Esophagus muscularis mucosa (tissue), 4 donors: ENCODE measurements at regions not wholly inside any gene's neighbourhood (a gene's known extent, or its start where the extent isn't known, plus 50 kb on each side); places are given as distances from the start of the nearest gene placed in this dataset.

Experiments
- DNase-seq: peaks from one replicate; pipeline ENCODE4 v3.0.0-alpha.2; 2017; ENCODE audit errors: extremely low spot score
- H3K27ac ChIP-seq, 4 donors: fragments of 200-600 bp; sonication (generic); replicated peaks in 1 of 4; 1 replicate in 3 of 4; 2 replicates in 1 of 4; pipeline ENCODE4 v1.5.1; 2016 to 2019; ENCODE audit warnings: mild to moderate bottlenecking in 1 of 4
- H3K27me3 ChIP-seq, 4 donors: fragments of 200-600 bp; sonication (generic); one replicate each; pipeline versions ENCODE4 v1.5.1 to v1.6.0; 2016 to 2019
- H3K36me3 ChIP-seq, 4 donors: fragments of 200-600 bp; sonication (generic); one replicate each; pipeline ENCODE4 v1.5.1; 2016 to 2019
- H3K4me1 ChIP-seq, 4 donors: fragments of 200-600 bp; sonication (generic); one replicate each; pipeline ENCODE4 v1.5.1; 2016 to 2019
- H3K4me3 ChIP-seq, 4 donors: fragments of 200-600 bp; sonication (generic); 1 replicate in 2 of 4; 2 replicates in 2 of 4; pipeline ENCODE4 v1.5.1; 2016 to 2019; ENCODE audit warnings: mild to moderate bottlenecking in 4 of 4, moderate library complexity in 1 of 4
- H3K9me3 ChIP-seq, 4 donors: fragments of 200-600 bp; sonication (generic); 1 replicate in 3 of 4; 2 replicates in 1 of 4; pipeline ENCODE4 v1.5.1; 2016 to 2019
- CTCF ChIP-seq, 3 experiments: fragments of 200-600 bp in 2 of 3; fragments of 450-650 bp in 1 of 3; sonication (generic) in 2 of 3; IDR thresholded peaks; one replicate each; pipeline ENCODE4 v1.5.1; 2017 to 2019; ENCODE audit warnings: antibody characterized with exemption in 3 of 3, mild to moderate bottlenecking in 2 of 3, moderate library complexity in 1 of 3
- EP300 ChIP-seq: sonication (generic); formaldehyde crosslinking; IDR thresholded peaks from one replicate; pipeline ENCODE4 v1.6.1; 2017; ENCODE audit warnings: antibody characterized with exemption
- POLR2A ChIP-seq: fragments of 450-650 bp; IDR thresholded peaks from one replicate; pipeline ENCODE4 v1.6.1; 2017; ENCODE audit warnings: antibody characterized with exemption, moderate library complexity, mild to moderate bottlenecking, low read depth
- POLR2AphosphoS5 ChIP-seq, 2 donors: sonication (generic); formaldehyde crosslinking; IDR thresholded peaks; one replicate each; pipeline ENCODE4 v1.6.1; 2017; ENCODE audit warnings: antibody characterized with exemption in 2 of 2
- WGBS: methylation state at CpG from one replicate; pipeline ENCODE4 v1.1.5; 2018; 5-methylcytosine and 5-hydroxymethylcytosine counted together
- intact Hi-C: fragments of 100-400 bp; cut with DNase I; formaldehyde crosslinking; loops from one replicate; pipeline ENCODE4 v1.15.1; 2023

GRCh38 chr18:61687317-61687716 lies 205.5 kb downstream of the RNF152 start:
- Histone ChIP-seq H3K27me3 (no peaks in the 10 kb centered on the region), H3K4me3 (no peak overlapping the region), H3K27ac (no peak overlapping the region), H3K4me1 (no peaks in the 10 kb centered on the region), H3K36me3 (no peaks in the 10 kb centered on the region), H3K9me3 (no peaks in the 10 kb centered on the region)
- DNase-seq: no peak
- intact Hi-C loops: no loop called here
- WGBS: 90% methylated on average over 8 of the region's 8 CpGs
- TF ChIP-seq EP300: no peak
- TF ChIP-seq CTCF (IDR thresholded peaks at IDR 0.05): no peak
- no peak for TF ChIP-seq POLR2AphosphoS5 (IDR thresholded peaks at IDR 0.05)
- TF ChIP-seq POLR2A: no peak

- intact Hi-C loops: no loop called here
- H3K36me3 ChIP-seq: no peaks in the 10 kb centered on the region
- H3K27me3 ChIP-seq: no peaks in the 10 kb centered on the region
- H3K9me3 ChIP-seq: peaks cover 0 to 17% (median 12%) of the 10 kb centered on the region in 4 donors
- no peak for DNase-seq
- H3K27ac ChIP-seq: no peak overlapping the region
- H3K4me3 ChIP-seq: no peak overlapping the region
- no peaks in the 10 kb centered on the region for H3K4me1 ChIP-seq
- TF ChIP-seq POLR2A (no peak), EP300 (no peak), POLR2AphosphoS5 (IDR thresholded peaks at IDR 0.05) (no peak), CTCF (IDR thresholded peaks at IDR 0.05) (no peak)
- 56% methylated on average over 2 of the region's 2 CpGs for WGBS
Measured at GRCh38 chr18:61683856-61684255, 209.0 kb downstream of the RNF152 start.

- Histone ChIP-seq H3K36me3 (no peaks in the 10 kb centered on the region), H3K9me3 (peaks cover 0 to 20% (median 12%) of the 10 kb centered on the region in 4 donors), H3K4me3 (no peak overlapping the region), H3K27me3 (no peaks in the 10 kb centered on the region), H3K4me1 (no peaks in the 10 kb centered on the region), H3K27ac (no peak overlapping the region)
- TF ChIP-seq EP300: no peak
- TF ChIP-seq POLR2A: no peak
- TF ChIP-seq POLR2AphosphoS5 (IDR thresholded peaks at IDR 0.05): no peak
- no peak for TF ChIP-seq CTCF (IDR thresholded peaks at IDR 0.05)
- intact Hi-C loops: no loop called here
- DNase-seq: no peak
- WGBS: 68% methylated on average over 2 of the region's 2 CpGs
Measured at GRCh38 chr18:61681065-61681464, 211.7 kb downstream of the RNF152 start.

GRCh38 chr18:61679836-61680235 lies 213.0 kb downstream of the RNF152 start:
- Histone ChIP-seq H3K27me3 (no peaks in the 10 kb centered on the region), H3K9me3 (peaks cover 0 to 20% (median 12%) of the 10 kb centered on the region in 4 donors), H3K4me3 (no peak overlapping the region), H3K4me1 (no peaks in the 10 kb centered on the region), H3K27ac (no peak overlapping the region), H3K36me3 (no peaks in the 10 kb centered on the region)
- 94% methylated on average over 3 of the region's 3 CpGs for WGBS
- no peak for DNase-seq
- TF ChIP-seq POLR2AphosphoS5 (IDR thresholded peaks at IDR 0.05): no peak
- TF ChIP-seq CTCF (IDR thresholded peaks at IDR 0.05): no peak
- no peak for TF ChIP-seq POLR2A
- no peak for TF ChIP-seq EP300
- intact Hi-C loops: no loop called here

GRCh38 chr18:61677435-61677970 lies 215.3 kb downstream of the RNF152 start:
- WGBS: 45% methylated on average over 4 of the region's 4 CpGs

More at GRCh38 chr18:61677435-61677970, 215.3 kb downstream of the RNF152 start:
- Histone ChIP-seq H3K27me3 (no peaks in the 10 kb centered on the region), H3K4me1 (no peaks in the 10 kb centered on the region), H3K9me3 (peaks cover 0 to 20% (median 12%) of the 10 kb centered on the region in 4 donors), H3K36me3 (no peaks in the 10 kb centered on the region), H3K27ac (no peak overlapping the region), H3K4me3 (no peak overlapping the region)
- TF ChIP-seq EP300: no peak
- TF ChIP-seq CTCF (IDR thresholded peaks at IDR 0.05): no peak
- TF ChIP-seq POLR2AphosphoS5 (IDR thresholded peaks at IDR 0.05): no peak
- TF ChIP-seq POLR2A: no peak
- intact Hi-C loops: no loop called here
- no peak for DNase-seq
